ENCODE measurements at regions not wholly inside any gene's neighbourhood (a gene's known extent, or its start where the extent isn't known, plus 50 kb on each side); places are given as distances from the start of the nearest gene placed in this dataset.

DNA sequence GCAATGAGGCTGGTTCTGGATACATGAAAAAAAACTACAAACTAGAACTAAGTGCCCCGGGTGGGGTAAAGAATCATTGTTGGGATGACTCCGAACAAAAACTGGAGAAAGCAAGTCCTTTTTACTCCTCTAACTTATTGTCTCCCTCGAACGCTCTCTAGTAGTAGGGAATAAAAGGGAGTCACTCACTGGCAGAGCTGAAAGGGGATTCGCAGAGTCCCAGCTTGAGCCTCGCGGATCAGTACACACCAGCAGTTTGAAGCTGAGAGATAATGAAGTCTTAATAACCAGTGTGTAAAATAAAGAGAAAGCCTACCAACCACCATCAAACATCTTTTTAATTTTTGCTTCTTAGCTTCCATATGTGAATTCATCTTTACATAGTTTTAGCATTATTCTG lies 521.9 kb upstream of the ARX start:
- TF ChIP-seq CTCF (IDR thresholded peaks at IDR 0.05), result no peak
- no peak for TF ChIP-seq EP300 (IDR thresholded peaks at IDR 0.05)
- TF ChIP-seq POLR2A (IDR thresholded peaks at IDR 0.05; ENCODE audit: low read depth), result no peak
- TF ChIP-seq POLR2AphosphoS5 (IDR thresholded peaks at IDR 0.05), result no peak

Measured in esophagus muscularis mucosa (tissue), 4 donors.